NT2/D1 (cell line): ENCODE measurements at regions not wholly inside any gene's neighbourhood (a gene's known extent, or its start where the extent isn't known, plus 50 kb on each side); places are given as distances from the start of the nearest gene placed in this dataset.

Experiments used
- SUZ12 ChIP-seq: IDR thresholded peaks from 2 replicates; pipeline ENCODE4 v1.6.1; 2011; ENCODE audit not compliant: insufficient read length, insufficient read depth; ENCODE audit errors: extremely low read depth
- ZNF274 ChIP-seq: IDR thresholded peaks from 2 replicates; pipeline ENCODE4 v1.6.1; 2011; ENCODE audit warnings: mild to moderate bottlenecking, low read depth, low read length

- TF ChIP-seq SUZ12 (no peak), ZNF274 (no peak)
Measured at GRCh38 chr4:26238778-26239679, 81.8 kb upstream of the RBPJ start.
